ENCODE measurements at regions not wholly inside any gene's neighbourhood (a gene's known extent, or its start where the extent isn't known, plus 50 kb on each side); places are given as distances from the start of the nearest gene placed in this dataset.
"Not testable (repeated sequence)": the region's sequence is repeated elsewhere in the genome, so short reads cannot be mapped to it uniquely, and the experiment has no call there.

- not testable (repeated sequence) for DNase-seq
Measured at GRCh38 chr2:95686056-95686825, 94.4 kb downstream of the TRIM43 start.

- DNase-seq, result not testable (repeated sequence)
Measured at GRCh38 chr2:95687852-95688251, 96.1 kb downstream of the TRIM43 start.

DNA sequence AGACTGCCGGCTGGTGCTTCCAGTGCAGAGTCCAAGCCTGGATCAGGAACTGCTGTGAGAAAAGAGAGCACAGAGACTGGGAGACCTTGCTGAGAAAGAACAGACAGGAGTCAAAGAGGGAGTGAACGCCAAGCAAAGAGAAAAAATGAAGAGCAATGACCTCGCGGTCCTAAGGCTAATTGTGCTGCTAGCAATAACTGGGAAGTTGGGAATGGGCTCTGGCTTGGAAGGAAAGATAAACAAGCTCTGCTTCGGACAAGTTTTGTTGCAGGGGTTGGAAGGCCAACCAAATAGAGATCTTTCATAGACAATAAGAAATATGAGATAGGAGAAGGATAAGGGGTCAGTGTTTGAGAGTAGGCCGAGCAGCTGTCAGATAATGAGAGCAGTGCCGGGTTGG, 99.4 kb downstream of the TRIM43 start:
- not testable (repeated sequence) for DNase-seq

- not testable (repeated sequence) for DNase-seq
Measured at GRCh38 chr2:95693071-95693846, 101.5 kb downstream of the TRIM43 start.

GRCh38 chr2:95695613-95696012, 103.8 kb downstream of the TRIM43 start:
- DNase-seq, result no peak

GRCh38 chr2:95698146-95698545, 106.3 kb downstream of the TRIM43 start:
- DNase-seq, result no peak

- DNase-seq, result not testable (repeated sequence)
Measured at GRCh38 chr2:95699201-95700184, 107.7 kb downstream of the TRIM43 start.

- no peak for DNase-seq
Measured at GRCh38 chr2:95700519-95700918, 108.7 kb downstream of the TRIM43 start.

GRCh38 chr2:95702471-95702870, 110.7 kb downstream of the TRIM43 start:
- no peak for DNase-seq

- DNase-seq, result not testable (repeated sequence)
Measured at GRCh38 chr2:95707161-95707560, 115.4 kb downstream of the TRIM43 start.

- no peak for DNase-seq
Measured at GRCh38 chr2:95707837-95708236, 116.0 kb downstream of the TRIM43 start.

DNA sequence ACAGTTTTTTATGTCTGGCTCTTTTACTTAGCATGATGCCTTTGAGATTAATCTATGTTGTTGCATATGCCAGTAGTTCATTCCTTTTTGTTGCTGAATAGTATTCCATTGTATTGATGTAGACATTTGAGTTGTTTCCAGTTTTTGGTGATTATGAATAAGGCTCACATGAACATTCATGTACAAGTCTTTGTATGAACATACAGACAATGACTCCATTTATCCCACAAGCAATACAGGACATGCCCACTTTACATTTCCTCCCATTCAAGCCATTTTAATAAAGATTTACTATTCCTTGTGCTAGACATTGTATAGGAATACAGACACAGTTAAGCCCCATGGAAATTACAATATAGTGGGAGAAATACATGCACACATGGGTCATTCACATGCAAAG, 118.0 kb downstream of the TRIM43 start:
- no peak for DNase-seq

GRCh38 chr2:95713470-95714177, 121.8 kb downstream of the TRIM43 start:
- DNase-seq, result not testable (repeated sequence)

DNA sequence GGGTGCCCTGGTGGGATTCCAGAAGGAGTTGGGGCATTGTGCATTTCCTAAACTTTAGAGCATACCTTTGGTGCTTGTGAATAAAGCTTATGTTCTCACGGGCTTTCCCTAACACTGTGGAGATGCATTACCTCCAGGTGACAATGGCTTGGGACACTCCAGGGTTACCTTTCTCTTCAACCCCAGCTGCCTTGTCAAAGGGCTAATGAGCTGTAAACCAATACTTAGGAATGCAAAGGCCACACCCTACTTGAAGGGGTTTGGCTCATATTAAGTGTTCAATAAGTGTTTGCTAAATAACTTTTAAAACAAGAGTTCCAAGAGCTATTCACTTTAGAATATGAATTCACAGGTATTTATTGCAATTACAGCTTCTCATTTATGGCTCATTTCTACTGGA, 122.6 kb downstream of the TRIM43 start:
- not testable (repeated sequence) for DNase-seq

GRCh38 chr2:95719473-95720060, 127.8 kb downstream of the TRIM43 start:
- no peak for DNase-seq

DNA sequence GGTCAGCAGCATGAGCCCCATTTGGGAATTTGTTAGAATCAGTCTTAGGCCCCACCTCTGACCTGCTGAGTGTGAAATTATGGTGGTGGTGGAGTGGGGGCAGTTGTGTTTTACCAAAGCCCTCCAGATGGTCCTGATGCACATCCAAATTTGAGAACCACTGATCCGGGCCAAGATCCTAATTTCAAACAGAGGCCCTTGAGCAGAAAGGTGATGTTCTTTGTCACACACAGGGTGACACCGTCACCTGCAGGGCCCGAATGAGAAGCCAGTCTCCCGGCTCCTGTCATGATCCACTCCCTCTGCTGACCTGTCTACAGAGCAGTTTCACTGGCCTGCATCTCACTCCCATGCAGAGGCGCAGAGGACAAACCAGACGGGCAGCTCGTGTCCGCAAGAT, 129.9 kb downstream of the TRIM43 start:
- no peak for DNase-seq

DNA sequence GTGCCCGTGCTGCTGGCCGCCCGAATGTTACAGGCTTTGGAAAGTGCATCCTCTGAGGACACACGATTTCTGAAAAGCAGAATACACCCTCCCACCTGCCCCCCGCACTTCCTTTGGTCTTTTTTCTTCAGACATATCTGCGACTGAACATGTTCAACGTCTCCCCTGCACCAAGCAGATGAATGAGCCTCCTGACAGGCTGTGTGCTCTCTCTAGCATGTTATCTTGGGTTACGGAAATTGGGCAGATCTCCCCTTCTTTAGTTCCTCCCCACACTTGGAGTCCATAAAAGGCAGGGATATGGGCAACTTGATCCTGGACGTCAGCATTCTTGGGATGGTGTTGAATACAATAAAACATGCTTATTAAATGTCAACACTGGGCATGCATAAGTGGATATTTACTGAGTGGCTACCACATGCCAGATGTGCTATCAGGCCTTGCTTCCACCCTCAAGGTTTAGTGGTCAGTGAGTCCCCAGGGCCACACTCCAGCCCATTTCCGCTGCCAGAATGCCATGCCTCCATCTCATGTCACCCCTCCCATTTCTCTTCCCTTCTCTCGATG, 130.4 kb downstream of the TRIM43 start:
- no peak for DNase-seq

DNA sequence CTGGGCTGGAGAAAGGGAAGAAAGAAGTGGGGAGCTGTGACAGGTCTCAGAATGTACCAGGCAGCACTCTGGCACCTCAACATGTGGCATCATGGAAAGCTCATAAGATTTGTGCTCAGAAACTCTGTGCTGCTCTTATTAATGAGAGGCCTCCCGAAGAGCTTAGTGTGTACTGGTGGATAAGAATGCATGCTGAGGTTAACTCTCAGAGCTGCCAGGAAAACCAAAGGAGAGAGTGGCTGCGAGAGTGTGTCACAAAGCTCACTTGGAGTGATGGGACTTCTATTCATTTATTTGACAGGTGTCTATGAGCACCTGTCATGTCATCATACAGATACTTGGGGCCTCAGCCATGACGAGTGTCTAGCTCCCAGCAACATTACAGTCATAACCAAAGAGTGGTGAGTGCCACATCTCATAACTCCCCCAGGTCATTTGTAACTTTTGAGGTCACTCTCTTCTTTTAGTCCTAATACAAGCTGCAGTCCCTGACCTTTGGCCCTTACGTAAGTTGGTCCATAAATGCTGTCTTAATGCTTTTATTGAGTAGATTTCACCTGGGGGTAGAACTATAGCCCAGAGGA, 131.9 kb downstream of the TRIM43 start:
- DNase-seq, result not testable (repeated sequence)

DNA sequence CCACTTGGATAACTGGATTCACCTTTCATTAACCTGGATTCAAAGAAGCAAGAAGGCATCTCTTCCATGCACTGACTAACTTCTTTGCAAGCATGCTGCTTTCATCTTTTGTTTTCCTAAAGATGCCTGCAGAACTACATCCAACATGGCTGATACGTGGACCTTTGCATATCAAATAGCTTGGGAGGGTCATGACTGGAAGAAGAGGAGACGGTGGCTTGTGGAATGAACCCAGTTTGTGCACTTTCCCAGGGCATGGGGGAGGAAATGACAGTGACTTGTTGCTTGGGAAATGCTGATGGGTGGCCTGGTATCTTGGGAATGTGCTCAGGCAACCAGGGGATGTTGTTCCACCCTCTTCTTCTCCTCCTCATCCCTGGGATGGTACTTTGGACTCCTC, 133.4 kb downstream of the TRIM43 start:
- DNase-seq, result not testable (repeated sequence)

- not testable (repeated sequence) for DNase-seq
Measured at GRCh38 chr2:95725677-95726076, 133.9 kb downstream of the TRIM43 start.

- not testable (repeated sequence) for DNase-seq
Measured at GRCh38 chr2:95727420-95727819, 135.6 kb downstream of the TRIM43 start.

Measured in SHP77 (cell line).